GM13977 (cell line): ENCODE measurements at regions not wholly inside any gene's neighbourhood (a gene's known extent, or its start where the extent isn't known, plus 50 kb on each side); places are given as distances from the start of the nearest gene placed in this dataset.

ENCODE experiments used
- DNase-seq: peaks from one replicate; pipeline ENCODE4 v3.0.0; 2012; ENCODE audit warnings: low spot score
- in situ Hi-C: fragments of 300-500 bp; cut with MboI; formaldehyde crosslinking; loops from one replicate; pipeline ENCODE4 v1.12.0; 2022; ENCODE audit warnings: low sequenced_read_pairs, low pct_unique_long_range_greater_than_20kb, mixed read lengths, inconsistent platforms; ENCODE audit not compliant: unreplicated experiment
- TF ChIP-seq, protein P1 (sequence below): IDR thresholded peaks from 2 replicates; pipeline ENCODE4 v1.5.1; 2012; ENCODE audit warnings: mild to moderate bottlenecking, control low read depth; ENCODE audit not compliant: insufficient read depth; ENCODE audit errors: extremely low read depth, missing control alignments

DNA sequence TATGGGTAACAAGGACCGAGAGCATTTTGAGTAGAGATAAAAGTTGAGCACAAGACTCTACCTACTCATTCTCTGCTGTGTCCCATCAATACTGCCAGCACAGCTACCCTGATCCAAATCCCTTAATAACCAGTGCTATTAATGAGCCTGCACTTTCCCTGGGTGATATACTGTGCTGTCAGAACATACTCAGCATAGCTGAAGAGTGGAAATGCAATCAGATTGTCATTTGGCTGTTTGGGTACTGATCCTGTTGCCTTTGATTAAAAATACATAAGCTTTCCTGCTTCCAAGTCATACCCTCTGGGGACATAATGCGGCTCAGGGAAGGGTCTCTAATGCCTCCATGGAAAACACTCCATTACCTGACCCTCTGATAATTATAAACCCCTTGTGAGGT lies 917.5 kb downstream of the SQOR start:
- in situ Hi-C loops, result no loop called here
- DNase-seq, result no peak
- TF ChIP-seq, protein P1, sequence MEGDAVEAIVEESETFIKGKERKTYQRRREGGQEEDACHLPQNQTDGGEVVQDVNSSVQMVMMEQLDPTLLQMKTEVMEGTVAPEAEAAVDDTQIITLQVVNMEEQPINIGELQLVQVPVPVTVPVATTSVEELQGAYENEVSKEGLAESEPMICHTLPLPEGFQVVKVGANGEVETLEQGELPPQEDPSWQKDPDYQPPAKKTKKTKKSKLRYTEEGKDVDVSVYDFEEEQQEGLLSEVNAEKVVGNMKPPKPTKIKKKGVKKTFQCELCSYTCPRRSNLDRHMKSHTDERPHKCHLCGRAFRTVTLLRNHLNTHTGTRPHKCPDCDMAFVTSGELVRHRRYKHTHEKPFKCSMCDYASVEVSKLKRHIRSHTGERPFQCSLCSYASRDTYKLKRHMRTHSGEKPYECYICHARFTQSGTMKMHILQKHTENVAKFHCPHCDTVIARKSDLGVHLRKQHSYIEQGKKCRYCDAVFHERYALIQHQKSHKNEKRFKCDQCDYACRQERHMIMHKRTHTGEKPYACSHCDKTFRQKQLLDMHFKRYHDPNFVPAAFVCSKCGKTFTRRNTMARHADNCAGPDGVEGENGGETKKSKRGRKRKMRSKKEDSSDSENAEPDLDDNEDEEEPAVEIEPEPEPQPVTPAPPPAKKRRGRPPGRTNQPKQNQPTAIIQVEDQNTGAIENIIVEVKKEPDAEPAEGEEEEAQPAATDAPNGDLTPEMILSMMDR, result no peak

DNA sequence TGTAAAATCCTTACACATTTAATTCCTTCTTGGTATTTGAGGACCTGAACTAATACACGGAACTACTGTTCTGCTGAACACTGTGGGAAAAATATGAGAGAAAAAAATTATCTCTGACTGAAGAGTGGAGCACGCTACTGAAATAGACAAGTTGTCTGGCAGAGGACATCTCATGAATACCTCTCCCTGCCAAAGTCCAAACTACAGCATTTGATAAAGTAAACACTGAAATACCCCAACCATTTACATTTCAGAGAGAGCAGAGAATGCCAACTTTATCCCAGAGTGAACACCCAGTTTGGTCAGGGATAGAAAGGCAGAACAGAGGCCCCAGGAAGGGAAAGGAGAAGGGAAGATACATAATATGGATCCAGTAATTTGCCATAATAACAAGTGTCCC lies 920.7 kb downstream of the SQOR start:
- no peak for DNase-seq
- in situ Hi-C loops, result no loop called here
- TF ChIP-seq, protein P1, result no peak

DNA sequence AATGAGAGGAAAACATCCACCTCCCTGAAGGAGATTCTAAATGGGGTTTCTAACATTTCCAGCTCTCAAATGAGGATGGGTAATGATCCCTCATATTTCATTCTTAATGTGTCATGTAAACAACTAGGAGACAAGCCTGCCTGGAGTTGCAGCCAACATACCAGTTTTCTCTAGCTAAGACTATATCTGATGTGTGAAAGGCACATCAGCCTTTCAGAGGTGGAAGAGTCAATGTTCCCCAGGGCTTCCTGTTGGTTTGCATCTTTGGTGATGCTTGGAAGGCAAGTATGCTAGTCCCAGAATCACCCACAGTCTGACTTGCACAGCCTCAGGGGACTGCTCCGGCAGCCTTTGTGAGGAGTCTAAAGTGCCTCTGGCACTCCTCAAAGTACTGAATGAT lies 921.2 kb downstream of the SQOR start:
- TF ChIP-seq, protein P1, result no peak
- in situ Hi-C loops, result no loop called here
- no peak for DNase-seq

DNA sequence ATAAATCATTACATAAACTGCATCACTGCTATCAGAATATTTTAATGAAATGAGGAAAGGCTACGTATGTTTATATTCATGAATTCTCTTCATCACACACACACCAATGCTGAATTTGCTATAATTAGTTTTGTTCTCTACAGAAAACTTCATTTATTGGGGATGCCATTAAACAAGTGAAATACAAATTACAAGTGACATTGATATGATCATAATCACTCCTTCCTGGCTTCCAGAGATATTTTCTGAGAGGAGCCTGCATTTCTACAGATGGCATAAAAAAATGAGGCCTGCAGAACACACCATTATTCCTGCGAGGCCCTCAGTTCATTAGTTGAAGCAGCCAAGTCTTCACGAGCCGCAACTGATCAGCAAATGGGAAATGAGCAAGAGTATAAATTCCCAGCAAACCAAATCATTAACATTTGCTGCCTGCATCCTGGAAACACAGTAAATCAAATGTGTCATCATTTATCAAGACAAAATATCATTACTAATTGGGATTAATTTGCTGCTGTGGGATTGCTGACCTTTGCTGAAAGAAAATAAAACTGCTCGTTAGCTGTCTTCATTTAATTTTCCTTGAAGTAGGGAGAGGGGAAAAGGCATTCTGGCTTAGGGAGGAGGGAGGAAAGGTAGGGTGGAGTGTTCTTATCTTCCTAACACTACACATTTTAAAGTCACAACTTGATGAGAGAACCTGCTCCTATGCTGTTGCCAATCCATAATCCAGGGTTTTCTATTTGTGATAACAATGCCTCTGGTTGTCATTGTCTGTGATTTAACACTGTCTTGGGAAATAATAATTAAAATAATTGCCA lies 921.9 kb downstream of the SQOR start:
- no peak for DNase-seq
- in situ Hi-C loops, result no loop called here
- TF ChIP-seq, protein P1, result no peak

DNA sequence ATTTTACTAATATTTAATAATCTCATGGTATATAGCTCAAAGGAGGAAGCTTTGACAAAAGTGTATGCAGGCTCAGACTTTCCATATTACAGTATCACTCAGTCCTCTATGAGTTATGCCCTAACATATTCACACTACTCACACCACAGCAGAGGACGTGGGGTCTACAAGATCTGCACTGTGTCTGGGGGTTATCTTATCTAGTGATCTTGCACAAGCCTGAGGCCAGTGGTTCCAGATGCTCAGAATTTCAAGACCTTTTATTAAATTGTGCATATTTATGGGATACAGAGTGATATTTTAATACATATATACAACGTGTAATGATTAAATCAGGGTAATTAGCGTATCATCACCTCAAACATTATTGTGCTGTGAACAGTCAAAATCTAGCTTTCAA lies 933.1 kb downstream of the SQOR start:
- TF ChIP-seq, protein P1, result no peak
- in situ Hi-C loops, result no loop called here
- no peak for DNase-seq

DNA sequence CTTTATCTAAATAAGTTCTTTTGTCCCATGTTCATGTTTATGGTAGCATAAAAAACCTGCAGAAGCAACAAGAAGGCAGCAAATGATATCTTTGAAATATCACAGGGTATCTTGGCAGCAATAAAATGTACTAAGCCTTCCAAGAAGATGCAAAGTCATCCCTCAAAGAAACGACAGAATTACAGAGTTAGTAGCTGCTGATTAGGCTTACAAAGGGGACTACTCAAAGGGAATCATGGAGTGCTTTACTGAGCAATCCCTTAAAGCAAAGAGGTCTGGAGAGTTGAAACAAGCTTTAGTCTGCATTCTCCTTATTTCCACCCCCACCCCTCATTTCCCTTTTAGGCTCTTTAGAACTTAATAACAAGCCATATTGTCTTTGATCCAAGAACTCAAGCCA lies 935.0 kb downstream of the SQOR start:
- no peak for DNase-seq
- TF ChIP-seq, protein P1, result no peak
- in situ Hi-C loops, result no loop called here
